Upper lobe of left lung (tissue), 4 donors: ENCODE measurements at regions not wholly inside any gene's neighbourhood (a gene's known extent, or its start where the extent isn't known, plus 50 kb on each side); places are given as distances from the start of the nearest gene placed in this dataset.

ENCODE experiments used
- CTCF ChIP-seq, 6 experiments: fragments of 450-650 bp in 4 of 6; fragments of 200-600 bp in 2 of 6; sonication (generic) in 2 of 6; IDR thresholded peaks; one replicate each; pipeline ENCODE4 v1.5.1; 2016 to 2019; ENCODE audit warnings: antibody characterized with exemption in 6 of 6
- POLR2A ChIP-seq, 4 donors: fragments of 450-650 bp; IDR thresholded peaks; one replicate each; pipeline ENCODE4 v1.5.1; 2016 to 2017; ENCODE audit warnings: antibody characterized with exemption in 4 of 4, mild to moderate bottlenecking in 2 of 4

GRCh38 chr2:220646424-220646823 lies 925.7 kb downstream of the EPHA4 start:
- TF ChIP-seq POLR2A (IDR thresholded peaks at IDR 0.05): no peak
- TF ChIP-seq CTCF (IDR thresholded peaks at IDR 0.05): no peak
